Muscle layer of duodenum (tissue), 2 donors: ENCODE measurements at regions not wholly inside any gene's neighbourhood (a gene's known extent, or its start where the extent isn't known, plus 50 kb on each side); places are given as distances from the start of the nearest gene placed in this dataset.

Experiments used
- H3K27ac ChIP-seq: one replicate; pipeline ENCODE4 v1.7.0; 2013; ENCODE audit warnings: mild to moderate bottlenecking, low read length
- H3K27me3 ChIP-seq: one replicate; pipeline ENCODE4 v1.7.0; 2013; ENCODE audit warnings: low read depth, mild to moderate bottlenecking, control low read depth, low read length
- H3K36me3 ChIP-seq, 2 donors: one replicate each; pipeline ENCODE4 v1.7.0; 2013; ENCODE audit warnings: low read length in 2 of 2, control low read depth in 1 of 2, mild to moderate bottlenecking in 1 of 2; ENCODE audit not compliant: insufficient read depth in 2 of 2, control insufficient read depth in 1 of 2
- H3K4me1 ChIP-seq, 2 donors: one replicate each; pipeline ENCODE4 v1.7.0; 2013; ENCODE audit warnings: low read length in 2 of 2, mild to moderate bottlenecking in 2 of 2, control low read depth in 1 of 2, moderate library complexity in 1 of 2; ENCODE audit not compliant: insufficient read depth in 2 of 2, control insufficient read depth in 1 of 2
- H3K4me3 ChIP-seq, 2 donors: one replicate each; pipeline ENCODE4 v1.7.0; 2013; ENCODE audit warnings: low read length in 2 of 2, low read depth in 1 of 2, mild to moderate bottlenecking in 1 of 2
- H3K9me3 ChIP-seq, 2 donors: one replicate each; pipeline ENCODE4 v1.7.0; 2013; ENCODE audit warnings: low read length in 2 of 2, control low read depth in 1 of 2, mild to moderate bottlenecking in 1 of 2; ENCODE audit not compliant: control insufficient read depth in 1 of 2
- donor health status: healthy.

DNA sequence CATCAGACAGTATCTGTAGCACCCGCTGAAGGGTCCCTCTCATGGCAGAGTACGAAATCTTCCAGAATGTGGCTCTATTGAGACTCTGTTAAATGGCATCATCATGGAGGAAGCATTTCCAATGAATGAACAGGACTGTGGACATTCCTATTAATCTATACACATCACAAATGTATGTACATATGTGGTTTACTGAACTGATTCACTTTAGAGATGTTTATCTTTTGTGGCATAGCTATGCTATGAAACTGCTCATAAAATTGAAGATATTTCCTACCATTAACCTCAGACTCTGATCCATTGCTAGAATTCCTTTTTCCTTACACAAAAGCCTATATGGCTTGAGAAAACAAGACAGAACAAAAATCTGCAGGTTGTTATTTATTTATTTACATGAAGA is 259.6 kb upstream of the RRP15 start:
- Histone ChIP-seq H3K27ac (no peak overlapping the region), H3K27me3 (no peaks in the 10 kb centered on the region), H3K4me1 (no peaks in the 10 kb centered on the region), H3K36me3 (no peaks in the 10 kb centered on the region), H3K9me3 (peaks cover 0 to 6% of the 10 kb centered on the region in 2 donors), H3K4me3 (no peak overlapping the region)

DNA sequence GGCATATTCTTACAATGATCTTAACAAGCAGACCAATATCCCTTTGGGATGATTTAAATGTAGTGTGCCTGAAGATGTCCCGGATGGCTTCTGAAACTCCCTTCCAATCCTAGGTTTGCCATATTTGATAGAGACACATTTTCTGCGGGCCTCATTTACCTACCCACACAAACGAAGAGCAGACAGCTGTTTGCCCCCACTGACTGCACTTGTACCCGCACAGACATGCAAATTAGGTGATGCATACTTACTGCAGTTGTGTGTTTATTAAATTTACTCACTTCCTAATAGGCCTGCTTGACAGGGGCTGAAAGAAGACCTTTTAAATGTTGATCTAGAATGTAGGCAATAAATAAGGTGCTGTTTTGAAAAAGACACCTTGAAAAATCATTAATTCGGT is 257.9 kb upstream of the RRP15 start:
- no peak overlapping the region for H3K4me3 ChIP-seq
- no peaks in the 10 kb centered on the region for H3K9me3 ChIP-seq
- no peaks in the 10 kb centered on the region for H3K27me3 ChIP-seq
- H3K4me1 ChIP-seq, result no peaks in the 10 kb centered on the region
- no peak overlapping the region for H3K27ac ChIP-seq
- H3K36me3 ChIP-seq, result no peaks in the 10 kb centered on the region

GRCh38 chr1:218030846-218031245 is 254.2 kb upstream of the RRP15 start:
- no peaks in the 10 kb centered on the region for H3K27me3 ChIP-seq
- H3K4me1 ChIP-seq, result no peaks in the 10 kb centered on the region
- H3K36me3 ChIP-seq, result no peaks in the 10 kb centered on the region
- H3K27ac ChIP-seq, result no peak overlapping the region
- H3K4me3 ChIP-seq, result no peak overlapping the region
- no peaks in the 10 kb centered on the region for H3K9me3 ChIP-seq

- Histone ChIP-seq H3K36me3 (no peaks in the 10 kb centered on the region), H3K27ac (no peak overlapping the region), H3K4me3 (no peak overlapping the region), H3K4me1 (no peaks in the 10 kb centered on the region), H3K9me3 (no peaks in the 10 kb centered on the region), H3K27me3 (no peaks in the 10 kb centered on the region)
Observed at GRCh38 chr1:218031901-218032300, 253.2 kb upstream of the RRP15 start.

- Histone ChIP-seq H3K4me3 (no peak overlapping the region), H3K27ac (no peak overlapping the region), H3K4me1 (no peaks in the 10 kb centered on the region), H3K36me3 (no peaks in the 10 kb centered on the region), H3K9me3 (no peaks in the 10 kb centered on the region), H3K27me3 (no peaks in the 10 kb centered on the region)
Observed at GRCh38 chr1:218034468-218034867, 250.6 kb upstream of the RRP15 start.

- H3K36me3 ChIP-seq, result no peaks in the 10 kb centered on the region
- no peaks in the 10 kb centered on the region for H3K9me3 ChIP-seq
- H3K27ac ChIP-seq, result no peak overlapping the region
- no peaks in the 10 kb centered on the region for H3K27me3 ChIP-seq
- H3K4me3 ChIP-seq, result no peak overlapping the region
- no peaks in the 10 kb centered on the region for H3K4me1 ChIP-seq
Observed at GRCh38 chr1:218048828-218049420, 236.2 kb upstream of the RRP15 start.

GRCh38 chr1:218049641-218050040 is 235.5 kb upstream of the RRP15 start:
- Histone ChIP-seq H3K36me3 (no peaks in the 10 kb centered on the region), H3K4me1 (no peaks in the 10 kb centered on the region), H3K9me3 (no peaks in the 10 kb centered on the region), H3K27me3 (no peaks in the 10 kb centered on the region), H3K27ac (no peak overlapping the region), H3K4me3 (no peak overlapping the region)

DNA sequence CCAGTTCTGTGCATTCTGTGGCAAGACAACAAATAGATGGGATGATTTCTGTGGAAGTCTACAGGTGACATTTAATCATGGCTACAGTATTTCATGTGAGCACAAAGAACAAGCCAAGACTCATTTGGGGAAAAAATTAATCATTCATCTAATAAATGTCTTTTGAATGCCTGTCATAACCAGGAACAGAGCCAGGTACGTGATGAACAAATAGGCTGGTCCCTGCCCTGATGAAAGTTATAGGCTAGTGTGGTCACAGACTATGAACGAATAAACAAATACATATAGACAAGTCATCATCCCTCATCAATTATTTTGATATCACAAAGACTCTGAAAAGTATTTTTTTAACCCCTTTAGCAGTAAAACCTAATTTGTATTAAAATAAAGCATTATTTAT is 226.4 kb upstream of the RRP15 start:
- Histone ChIP-seq H3K9me3 (no peaks in the 10 kb centered on the region), H3K4me1 (no peaks in the 10 kb centered on the region), H3K36me3 (no peaks in the 10 kb centered on the region), H3K4me3 (no peak overlapping the region), H3K27me3 (no peaks in the 10 kb centered on the region), H3K27ac (no peak overlapping the region)

- no peak overlapping the region for H3K4me3 ChIP-seq
- H3K27me3 ChIP-seq, result no peaks in the 10 kb centered on the region
- no peaks in the 10 kb centered on the region for H3K9me3 ChIP-seq
- H3K27ac ChIP-seq, result no peak overlapping the region
- no peaks in the 10 kb centered on the region for H3K36me3 ChIP-seq
- no peaks in the 10 kb centered on the region for H3K4me1 ChIP-seq
Observed at GRCh38 chr1:218064426-218064825, 220.7 kb upstream of the RRP15 start.

DNA sequence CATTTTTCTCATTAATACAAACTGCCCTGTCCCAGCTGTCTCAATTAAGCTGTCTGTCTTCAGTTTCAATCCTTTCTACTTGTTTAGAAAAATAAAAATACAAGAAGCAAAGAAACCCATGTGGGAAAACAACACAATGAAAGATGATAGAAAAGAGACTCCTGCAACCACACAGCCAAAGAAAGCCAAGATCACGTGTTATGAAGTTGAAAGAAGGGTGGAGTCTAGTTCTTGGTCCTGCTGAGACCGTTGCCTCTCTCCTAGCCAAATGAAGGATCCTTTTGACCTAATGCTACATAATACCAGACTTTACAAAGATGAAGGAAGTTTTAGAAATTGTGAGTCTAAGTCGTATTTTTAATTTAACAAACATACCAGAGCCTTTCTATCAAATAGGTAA is 218.8 kb upstream of the RRP15 start:
- Histone ChIP-seq H3K27me3 (no peaks in the 10 kb centered on the region), H3K36me3 (no peaks in the 10 kb centered on the region), H3K27ac (no peak overlapping the region), H3K4me1 (no peaks in the 10 kb centered on the region), H3K4me3 (no peak overlapping the region), H3K9me3 (no peaks in the 10 kb centered on the region)

GRCh38 chr1:218068241-218068640 is 216.9 kb upstream of the RRP15 start:
- no peaks in the 10 kb centered on the region for H3K36me3 ChIP-seq
- H3K4me1 ChIP-seq, result no peaks in the 10 kb centered on the region
- H3K27me3 ChIP-seq, result no peaks in the 10 kb centered on the region
- H3K4me3 ChIP-seq, result no peak overlapping the region
- H3K9me3 ChIP-seq, result no peaks in the 10 kb centered on the region
- H3K27ac ChIP-seq, result no peak overlapping the region

DNA sequence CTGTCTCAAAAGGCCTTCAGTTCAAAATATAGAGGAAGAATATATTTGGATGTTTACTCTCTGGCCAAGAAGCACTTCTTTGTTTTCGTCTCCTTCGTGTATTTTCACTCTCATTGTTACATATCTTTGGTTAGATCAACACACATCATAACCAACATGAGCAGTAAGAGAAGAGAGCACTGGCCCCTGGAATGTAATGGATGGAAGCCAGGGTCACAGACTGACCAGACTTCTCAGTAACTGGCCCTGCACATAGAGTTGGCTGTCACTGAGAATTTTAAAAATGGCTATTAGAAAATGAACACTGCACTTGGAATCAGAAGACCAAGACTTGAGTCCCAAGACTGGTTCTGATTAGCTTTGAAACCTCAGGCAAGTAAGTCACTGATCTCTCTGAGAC is 215.9 kb upstream of the RRP15 start:
- Histone ChIP-seq H3K4me1 (no peaks in the 10 kb centered on the region), H3K4me3 (no peak overlapping the region), H3K27me3 (no peaks in the 10 kb centered on the region), H3K36me3 (no peaks in the 10 kb centered on the region), H3K27ac (no peak overlapping the region), H3K9me3 (no peaks in the 10 kb centered on the region)
